Mammary epithelial cell (primary cell): ENCODE measurements at regions not wholly inside any gene's neighbourhood (a gene's known extent, or its start where the extent isn't known, plus 50 kb on each side); places are given as distances from the start of the nearest gene placed in this dataset.

Source experiments
- CTCF ChIP-seq, 2 donors: IDR thresholded peaks in 1 of 2; conservative IDR thresholded peaks in 1 of 2; 2 replicates each; pipeline ENCODE4 v1.5.1; 2011 to 2012; ENCODE audit warnings: inconsistent platforms in 2 of 2, low read length in 2 of 2, mild to moderate bottlenecking in 2 of 2, control low read depth in 1 of 2, low read depth in 1 of 2; ENCODE audit not compliant: insufficient read depth in 1 of 2; ENCODE audit errors: extremely low read depth in 1 of 2
- EZH2 ChIP-seq: IDR thresholded peaks from 2 replicates; pipeline ENCODE4 v1.6.1; 2012; ENCODE audit warnings: low read length, inconsistent platforms, borderline replicate concordance

GRCh38 chr6:102229271-102229670 lies 835.8 kb downstream of the GRIK2 start:
- TF ChIP-seq CTCF (conservative IDR thresholded peaks at IDR 0.05 in 1 of 2, IDR thresholded peaks at IDR 0.05 in 1 of 2; ENCODE audit: extremely low read depth in 1 of 2, insufficient read depth in 1 of 2, low read depth in 1 of 2, low read length in 2 of 2) = no peak
- no peak for TF ChIP-seq EZH2
